ENCODE measurements at regions not wholly inside any gene's neighbourhood (a gene's known extent, or its start where the extent isn't known, plus 50 kb on each side); places are given as distances from the start of the nearest gene placed in this dataset.

DNA sequence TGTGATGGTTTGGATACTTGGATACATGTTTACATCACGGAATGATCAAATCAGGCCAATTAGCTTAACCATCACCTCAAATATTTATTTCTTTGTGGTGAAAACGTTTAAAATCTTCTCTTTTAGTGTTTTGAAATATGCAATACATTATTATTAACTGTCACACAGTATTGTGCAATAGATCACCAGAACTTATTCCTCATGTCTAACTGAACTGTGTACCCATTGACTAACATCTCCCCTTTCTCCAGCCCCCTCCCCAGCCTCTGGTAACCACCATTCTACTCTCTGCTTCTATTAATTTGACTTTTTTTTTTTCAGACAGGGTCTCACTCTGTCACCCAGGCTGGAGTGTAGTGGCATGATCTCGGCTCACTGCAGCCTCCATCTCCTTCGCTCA, 471.9 kb downstream of the BCOR start:
- Histone ChIP-seq H3K4me3 (ENCODE audit: low read depth, low read length) (no peak overlapping the region), H3K27me3 (ENCODE audit: control insufficient read depth, insufficient read depth, low read length) (no peaks in the 10 kb centered on the region), H3K36me3 (ENCODE audit: control insufficient read depth, insufficient read depth, low read length) (no peaks in the 10 kb centered on the region)
- FAIRE-seq: no peak
- no peak for DNase-seq (ENCODE audit: low read depth)
- TF ChIP-seq, protein P1, sequence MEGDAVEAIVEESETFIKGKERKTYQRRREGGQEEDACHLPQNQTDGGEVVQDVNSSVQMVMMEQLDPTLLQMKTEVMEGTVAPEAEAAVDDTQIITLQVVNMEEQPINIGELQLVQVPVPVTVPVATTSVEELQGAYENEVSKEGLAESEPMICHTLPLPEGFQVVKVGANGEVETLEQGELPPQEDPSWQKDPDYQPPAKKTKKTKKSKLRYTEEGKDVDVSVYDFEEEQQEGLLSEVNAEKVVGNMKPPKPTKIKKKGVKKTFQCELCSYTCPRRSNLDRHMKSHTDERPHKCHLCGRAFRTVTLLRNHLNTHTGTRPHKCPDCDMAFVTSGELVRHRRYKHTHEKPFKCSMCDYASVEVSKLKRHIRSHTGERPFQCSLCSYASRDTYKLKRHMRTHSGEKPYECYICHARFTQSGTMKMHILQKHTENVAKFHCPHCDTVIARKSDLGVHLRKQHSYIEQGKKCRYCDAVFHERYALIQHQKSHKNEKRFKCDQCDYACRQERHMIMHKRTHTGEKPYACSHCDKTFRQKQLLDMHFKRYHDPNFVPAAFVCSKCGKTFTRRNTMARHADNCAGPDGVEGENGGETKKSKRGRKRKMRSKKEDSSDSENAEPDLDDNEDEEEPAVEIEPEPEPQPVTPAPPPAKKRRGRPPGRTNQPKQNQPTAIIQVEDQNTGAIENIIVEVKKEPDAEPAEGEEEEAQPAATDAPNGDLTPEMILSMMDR (IDR thresholded peaks at IDR 0.05; ENCODE audit: insufficient read depth, low read length, severe bottlenecking): no peak

DNA sequence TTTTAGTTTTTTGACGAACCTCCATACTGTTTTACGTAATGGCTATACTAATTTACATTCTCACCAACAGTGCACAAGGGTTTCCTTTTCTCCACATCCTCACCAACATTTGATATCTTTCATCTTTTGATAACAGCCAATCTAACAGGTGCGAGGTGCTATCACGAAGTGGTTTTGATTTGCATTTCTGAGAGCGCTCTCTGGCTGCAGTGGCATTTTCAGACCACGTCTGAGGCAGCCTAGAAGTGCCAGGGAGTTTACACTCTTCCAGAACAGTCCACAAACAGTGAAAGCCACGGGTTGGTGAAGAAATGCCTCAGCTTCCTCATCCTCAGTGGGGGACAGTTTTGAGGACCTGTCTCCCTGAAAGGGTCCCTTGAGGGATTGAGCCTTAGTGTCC, 471.0 kb downstream of the BCOR start:
- DNase-seq (ENCODE audit: low read depth) (no peak), FAIRE-seq (no peak)
- TF ChIP-seq, protein P1 (IDR thresholded peaks at IDR 0.05; ENCODE audit: insufficient read depth, low read length, severe bottlenecking): no peak
- no peak overlapping the region for H3K4me3 ChIP-seq (ENCODE audit: low read depth, low read length)
- H3K27me3 ChIP-seq (ENCODE audit: control insufficient read depth, insufficient read depth, low read length): no peaks in the 10 kb centered on the region
- no peaks in the 10 kb centered on the region for H3K36me3 ChIP-seq (ENCODE audit: control insufficient read depth, insufficient read depth, low read length)

DNA sequence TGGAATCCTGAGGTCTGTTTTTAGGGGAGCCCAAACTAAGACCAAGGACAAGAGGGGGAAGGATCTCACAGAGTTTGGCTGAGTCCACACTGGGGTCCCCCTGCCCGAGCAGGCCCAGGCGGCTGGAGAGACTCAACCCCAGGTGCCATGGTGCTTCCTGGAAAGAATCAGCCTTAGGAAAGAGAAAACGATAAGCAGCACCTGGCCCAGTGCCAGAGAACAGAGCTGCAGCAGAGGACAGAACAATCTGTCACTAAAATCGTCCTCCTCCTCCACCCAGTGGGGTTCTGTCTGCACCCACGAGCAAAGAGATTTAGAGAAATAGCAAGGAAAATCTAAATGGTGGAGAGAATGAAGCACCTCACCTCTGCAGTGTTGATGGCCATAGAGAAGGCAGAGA, 470.5 kb downstream of the BCOR start:
- TF ChIP-seq, protein P1 (IDR thresholded peaks at IDR 0.05; ENCODE audit: insufficient read depth, low read length, severe bottlenecking): no peak
- Histone ChIP-seq H3K4me3 (ENCODE audit: low read depth, low read length) (no peak overlapping the region), H3K27me3 (ENCODE audit: control insufficient read depth, insufficient read depth, low read length) (no peaks in the 10 kb centered on the region), H3K36me3 (ENCODE audit: control insufficient read depth, insufficient read depth, low read length) (no peaks in the 10 kb centered on the region)
- DNase-seq (ENCODE audit: low read depth) (no peak), FAIRE-seq (no peak)

DNA sequence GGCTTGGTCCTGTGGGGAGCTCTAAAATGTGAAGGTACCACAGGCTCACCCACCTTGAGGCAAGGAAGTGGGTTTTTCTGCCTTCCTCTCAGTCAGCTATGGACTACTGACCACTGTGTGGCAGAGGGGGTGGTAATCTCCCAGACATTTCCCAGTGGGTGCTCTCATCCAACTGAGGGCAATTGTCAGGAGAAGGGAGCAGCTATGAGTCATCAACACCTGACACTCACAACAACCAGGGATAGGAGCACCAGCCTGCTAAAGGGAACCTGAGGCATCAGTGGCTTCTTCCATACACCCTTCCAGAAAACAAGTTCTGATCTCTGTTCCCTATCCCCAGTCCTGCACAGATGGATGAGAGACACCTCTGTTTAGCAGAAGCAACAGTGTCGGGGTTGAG, 468.8 kb downstream of the BCOR start:
- TF ChIP-seq, protein P1 (IDR thresholded peaks at IDR 0.05; ENCODE audit: insufficient read depth, low read length, severe bottlenecking): no peak
- DNase-seq (ENCODE audit: low read depth): no peak
- H3K36me3 ChIP-seq (ENCODE audit: control insufficient read depth, insufficient read depth, low read length): no peaks in the 10 kb centered on the region
- no peak overlapping the region for H3K4me3 ChIP-seq (ENCODE audit: low read depth, low read length)
- peak; percentile 28 for FAIRE-seq
- H3K27me3 ChIP-seq (ENCODE audit: control insufficient read depth, insufficient read depth, low read length): no peaks in the 10 kb centered on the region

DNA sequence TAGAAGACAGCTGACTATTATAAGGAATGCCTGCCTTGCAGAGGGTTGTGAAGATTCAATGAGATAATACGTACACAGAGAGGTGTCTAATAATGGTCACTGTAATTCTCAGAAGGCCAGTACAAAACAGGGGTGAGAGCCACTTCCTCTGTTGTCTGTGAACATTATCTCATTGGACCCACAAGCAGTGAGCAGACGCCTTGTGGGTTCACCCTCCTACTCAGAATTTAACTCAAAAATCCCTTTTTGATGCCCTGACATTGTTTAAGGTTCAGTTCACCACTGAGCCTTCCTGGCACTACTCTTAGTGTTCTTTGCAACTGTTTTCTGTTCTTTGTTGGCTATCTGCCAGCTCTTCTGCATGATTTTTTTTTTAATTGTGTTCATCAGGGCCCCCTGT, 467.4 kb downstream of the BCOR start:
- TF ChIP-seq, protein P1 (IDR thresholded peaks at IDR 0.05; ENCODE audit: insufficient read depth, low read length, severe bottlenecking): no peak
- Histone ChIP-seq H3K36me3 (ENCODE audit: control insufficient read depth, insufficient read depth, low read length) (no peaks in the 10 kb centered on the region), H3K27me3 (ENCODE audit: control insufficient read depth, insufficient read depth, low read length) (no peaks in the 10 kb centered on the region), H3K4me3 (ENCODE audit: low read depth, low read length) (no peak overlapping the region)
- no peak for DNase-seq (ENCODE audit: low read depth)
- no peak for FAIRE-seq
